HG03175 (cell line): ENCODE measurements at regions not wholly inside any gene's neighbourhood (a gene's known extent, or its start where the extent isn't known, plus 50 kb on each side); places are given as distances from the start of the nearest gene placed in this dataset.

Experiments
- ATAC-seq: cut with Tn5 transposase; IDR thresholded peaks from one replicate; pipeline ENCODE4 v1.9.1; 2021; ENCODE audit warnings: mild to moderate bottlenecking, moderate library complexity; ENCODE audit not compliant: unreplicated experiment

DNA sequence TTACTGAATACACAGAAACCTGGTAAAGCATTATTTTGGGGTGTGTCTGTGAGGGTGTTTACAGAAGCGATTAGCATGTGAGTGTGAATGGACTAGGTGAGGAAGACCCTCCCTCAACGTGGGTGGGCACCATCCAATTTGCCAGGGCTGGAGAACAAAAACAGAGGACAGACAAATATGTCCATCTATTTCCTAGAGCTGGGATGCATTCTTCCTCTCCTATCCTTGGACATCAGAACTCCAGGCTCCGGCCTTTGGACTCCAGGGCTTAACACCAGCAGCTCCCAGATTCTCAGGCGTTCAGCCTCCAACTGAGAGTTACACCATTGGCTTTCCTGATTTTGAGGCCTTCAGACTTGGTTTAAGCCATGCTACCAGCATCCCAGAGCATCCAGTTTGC is 65.8 kb upstream of the CHD1 start:
- no peak for ATAC-seq

DNA sequence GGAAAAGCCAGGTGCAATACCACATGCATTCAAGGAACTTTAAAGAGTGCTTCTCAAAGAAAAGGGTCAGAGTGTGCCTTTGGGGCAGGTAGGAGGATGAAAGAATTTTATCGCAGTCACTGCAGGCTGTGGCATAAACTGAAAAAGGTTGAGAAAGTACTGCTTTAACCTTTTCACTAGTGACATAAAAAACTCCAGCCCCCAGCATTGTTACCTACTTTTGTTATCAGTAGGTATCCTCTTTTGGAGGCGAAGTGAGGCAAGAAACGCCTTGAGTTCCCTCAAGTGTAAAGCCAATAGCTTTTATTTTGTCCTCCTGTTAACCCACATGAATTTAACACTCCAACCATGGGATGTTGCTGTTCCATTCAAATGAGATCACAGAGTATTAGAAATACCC is 64.7 kb upstream of the CHD1 start:
- no peak for ATAC-seq

DNA sequence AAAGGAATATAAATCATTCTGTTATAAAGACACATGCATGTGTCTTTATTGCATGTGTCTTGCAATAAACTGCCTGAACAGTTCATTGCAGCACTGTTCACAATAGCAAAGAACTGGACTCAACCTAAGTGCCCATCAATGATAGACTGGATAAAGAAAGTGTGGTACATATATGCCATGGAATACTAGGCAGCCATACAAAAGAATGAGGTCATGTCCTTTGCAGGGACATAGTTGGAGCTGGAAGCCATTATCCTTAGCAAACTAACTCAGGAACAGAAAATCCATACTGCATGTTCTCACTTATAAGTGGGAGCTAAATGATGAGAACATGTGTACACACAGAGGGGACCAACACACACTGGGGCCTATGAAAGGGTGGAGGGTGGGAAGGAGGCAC is 63.7 kb upstream of the CHD1 start:
- ATAC-seq, result no peak

- ATAC-seq, result no peak
Observed at GRCh38 chr5:98989727-98990126, 60.9 kb upstream of the CHD1 start.

GRCh38 chr5:98986587-98986986 is 57.8 kb upstream of the CHD1 start:
- no peak for ATAC-seq

- ATAC-seq, result no peak
Observed at GRCh38 chr5:98982880-98983279, 54.1 kb upstream of the CHD1 start.
